Epithelial cell of proximal tubule (primary cell): ENCODE measurements at regions not wholly inside any gene's neighbourhood (a gene's known extent, or its start where the extent isn't known, plus 50 kb on each side); places are given as distances from the start of the nearest gene placed in this dataset.

ENCODE experiments used
- DNase-seq: peaks from one replicate; pipeline ENCODE4 v3.0.0-alpha.2; 2011; ENCODE audit warnings: low read depth
- H3K4me3 ChIP-seq: 2 replicates; pipeline ENCODE4 v1.5.1; 2011; ENCODE audit warnings: low read depth, mild to moderate bottlenecking, low read length
- TF ChIP-seq, protein P1 (sequence below): conservative IDR thresholded peaks from 2 replicates; pipeline ENCODE4 v1.5.1; 2012; ENCODE audit warnings: low read depth, mild to moderate bottlenecking, low read length

DNA sequence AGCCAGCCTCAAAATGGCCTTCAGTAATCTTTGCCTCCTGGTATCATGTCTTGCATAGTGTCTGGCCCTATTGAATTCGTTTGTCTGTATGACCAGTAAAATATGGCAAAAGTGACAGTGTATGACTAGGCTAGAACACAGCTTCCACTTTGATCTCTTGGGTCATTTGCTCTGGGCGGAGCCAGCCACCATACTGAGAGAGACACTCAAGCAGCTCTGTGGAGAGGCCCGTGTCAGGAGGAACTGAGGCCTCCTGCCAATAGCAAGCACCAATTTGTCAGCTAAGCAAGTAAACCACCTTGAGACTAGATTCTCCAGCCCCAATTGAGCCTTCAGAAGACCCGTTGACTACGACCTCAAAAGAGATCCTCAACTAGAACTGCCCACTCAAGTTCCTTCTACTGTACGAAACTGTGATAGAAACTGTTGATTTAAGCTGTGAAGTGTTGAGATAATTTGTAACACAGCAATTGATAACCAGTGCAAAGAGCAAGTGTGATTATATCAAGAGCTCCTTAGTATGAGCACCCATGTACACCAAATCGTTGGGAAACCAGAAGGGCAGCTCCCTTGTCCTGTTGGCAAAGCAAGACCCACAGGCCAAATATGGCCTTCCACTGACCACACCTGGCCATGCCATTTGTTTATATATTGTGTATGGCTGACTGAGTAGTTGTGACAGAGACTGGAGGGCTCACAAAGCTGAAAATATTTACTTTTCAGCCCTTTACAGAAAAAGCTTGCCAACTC, 52.7 kb upstream of the SERBP1 start:
- TF ChIP-seq, protein P1, sequence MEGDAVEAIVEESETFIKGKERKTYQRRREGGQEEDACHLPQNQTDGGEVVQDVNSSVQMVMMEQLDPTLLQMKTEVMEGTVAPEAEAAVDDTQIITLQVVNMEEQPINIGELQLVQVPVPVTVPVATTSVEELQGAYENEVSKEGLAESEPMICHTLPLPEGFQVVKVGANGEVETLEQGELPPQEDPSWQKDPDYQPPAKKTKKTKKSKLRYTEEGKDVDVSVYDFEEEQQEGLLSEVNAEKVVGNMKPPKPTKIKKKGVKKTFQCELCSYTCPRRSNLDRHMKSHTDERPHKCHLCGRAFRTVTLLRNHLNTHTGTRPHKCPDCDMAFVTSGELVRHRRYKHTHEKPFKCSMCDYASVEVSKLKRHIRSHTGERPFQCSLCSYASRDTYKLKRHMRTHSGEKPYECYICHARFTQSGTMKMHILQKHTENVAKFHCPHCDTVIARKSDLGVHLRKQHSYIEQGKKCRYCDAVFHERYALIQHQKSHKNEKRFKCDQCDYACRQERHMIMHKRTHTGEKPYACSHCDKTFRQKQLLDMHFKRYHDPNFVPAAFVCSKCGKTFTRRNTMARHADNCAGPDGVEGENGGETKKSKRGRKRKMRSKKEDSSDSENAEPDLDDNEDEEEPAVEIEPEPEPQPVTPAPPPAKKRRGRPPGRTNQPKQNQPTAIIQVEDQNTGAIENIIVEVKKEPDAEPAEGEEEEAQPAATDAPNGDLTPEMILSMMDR = no peak

GRCh38 chr1:67484492-67484891, 54.3 kb upstream of the SERBP1 start:
- no peak for DNase-seq
- TF ChIP-seq, protein P1 = no peak
- H3K4me3 ChIP-seq = no peak overlapping the region

More for the DNA sequence above, 52.7 kb upstream of the SERBP1 start:
- DNase-seq = no peak
- no peak overlapping the region for H3K4me3 ChIP-seq

DNA sequence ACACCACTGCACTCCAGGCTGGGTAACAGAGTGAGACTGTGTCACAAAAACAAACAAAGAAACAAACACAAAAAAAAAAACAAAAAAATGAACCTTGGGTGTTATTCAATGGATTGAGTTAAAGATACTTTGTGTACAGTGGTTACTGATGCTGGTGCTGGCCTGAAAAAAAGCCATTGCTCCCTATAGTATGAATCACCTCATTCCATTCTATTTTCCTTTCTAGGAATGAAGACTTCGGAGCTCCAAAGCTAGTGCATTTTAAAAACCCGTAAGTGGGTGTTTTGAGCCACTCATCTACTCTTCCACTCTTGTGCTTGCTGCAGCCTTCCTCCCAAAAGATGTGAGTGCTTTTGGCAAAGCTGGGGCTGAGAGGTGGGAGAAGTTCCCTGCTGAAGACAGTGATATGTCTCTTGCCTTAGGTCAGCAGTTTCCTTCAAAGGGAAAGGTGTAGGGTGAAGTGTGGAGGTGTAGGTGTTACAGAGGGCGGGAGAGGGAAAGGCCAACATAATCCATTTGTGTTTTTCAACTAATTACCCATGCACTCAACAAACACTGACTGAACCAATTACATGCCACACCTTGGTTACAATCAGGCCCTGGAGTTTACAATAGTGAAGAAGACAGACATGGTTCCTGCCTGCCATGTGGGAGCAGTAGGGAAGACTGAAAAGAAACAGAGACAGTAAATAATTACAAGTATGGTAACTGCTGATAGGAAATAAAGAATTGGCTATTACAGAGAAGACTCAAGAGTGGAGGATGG, 55.0 kb upstream of the SERBP1 start:
- TF ChIP-seq, protein P1 = no peak
- no peak for DNase-seq
- H3K4me3 ChIP-seq = no peak overlapping the region

DNA sequence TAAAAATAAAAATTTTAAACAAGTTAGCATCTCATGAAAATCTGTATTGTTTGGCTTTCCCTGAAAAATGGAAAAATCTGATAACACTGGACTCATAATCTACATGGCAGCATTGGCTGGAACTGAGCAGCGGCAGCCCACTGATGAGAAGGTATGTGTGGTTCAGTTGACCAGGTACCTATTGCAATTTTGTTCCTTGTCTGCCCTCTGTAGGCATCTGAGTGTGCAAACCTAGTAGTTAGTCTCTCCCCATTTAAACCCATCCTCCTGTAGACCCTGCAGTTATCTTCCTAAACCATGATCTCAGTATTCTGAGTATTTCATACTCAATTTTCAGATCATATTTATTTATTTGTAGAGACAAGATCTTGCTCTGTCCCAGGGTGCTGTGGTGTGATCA, 59.4 kb upstream of the SERBP1 start:
- no peak for DNase-seq
- no peak overlapping the region for H3K4me3 ChIP-seq
- TF ChIP-seq, protein P1 = peak; percentile 52

- no peak overlapping the region for H3K4me3 ChIP-seq
- TF ChIP-seq, protein P1 = no peak
- no peak for DNase-seq
Measured at GRCh38 chr1:67491280-67491679, 61.1 kb upstream of the SERBP1 start.

GRCh38 chr1:67493148-67493547, 62.9 kb upstream of the SERBP1 start:
- TF ChIP-seq, protein P1 = no peak
- H3K4me3 ChIP-seq = no peak overlapping the region
- no peak for DNase-seq

- no peak for DNase-seq
- no peak overlapping the region for H3K4me3 ChIP-seq
- TF ChIP-seq, protein P1 = no peak
Measured at GRCh38 chr1:67495327-67495726, 65.1 kb upstream of the SERBP1 start.
